A549 (cell line): ENCODE measurements at regions not wholly inside any gene's neighbourhood (a gene's known extent, or its start where the extent isn't known, plus 50 kb on each side); places are given as distances from the start of the nearest gene placed in this dataset.

Experiments used
- CBX8 ChIP-seq: fragments of 200-600 bp; sonication (generic); IDR thresholded peaks from 2 replicates; pipeline ENCODE4 v1.6.1; 2016
- CTCF ChIP-seq: fragments of >200 bp; sonication (Bioruptor Twin); formaldehyde crosslinking; IDR thresholded peaks from 3 replicates; pipeline ENCODE4 v1.5.1; 2016
- ELK1 ChIP-seq: fragments of 150-350 bp; IDR thresholded peaks from 2 replicates; pipeline ENCODE4 v1.6.1; 2014; ENCODE audit warnings: low read depth, mild to moderate bottlenecking, low read length
- FOXS1 ChIP-seq: fragments of 250-450 bp; sonication (Bioruptor Pico); IDR thresholded peaks from 2 replicates; pipeline ENCODE4 v1.5.0; 2020; ENCODE audit warnings: mild to moderate bottlenecking, moderate library complexity
- HMGXB4 ChIP-seq: fragments of 250-450 bp; sonication (Bioruptor Pico); IDR thresholded peaks from 2 replicates; pipeline ENCODE4 v1.5.0; 2021; ENCODE audit warnings: mild to moderate bottlenecking, moderate library complexity, borderline replicate concordance
- MAFK ChIP-seq: fragments of 450-650 bp; IDR thresholded peaks from 2 replicates; pipeline ENCODE4 v1.6.1; 2014; ENCODE audit not compliant: partially characterized antibody
- MAX ChIP-seq: IDR thresholded peaks from 2 replicates; pipeline ENCODE4 v1.6.1; 2012
- POLR2AphosphoS2 ChIP-seq: conservative IDR thresholded peaks from 2 replicates; pipeline ENCODE4 v1.6.1; 2012; ENCODE audit warnings: low read length, improper control_type of control experiment, inconsistent platforms
- REST ChIP-seq: fragments of 200-600 bp; sonication (generic); IDR thresholded peaks from 2 replicates; pipeline ENCODE4 v1.6.1; 2016; ENCODE audit warnings: antibody characterized with exemption, mild to moderate bottlenecking, moderate library complexity
- SMC3 ChIP-seq: fragments of >200 bp; sonication (Bioruptor Twin); formaldehyde crosslinking; IDR thresholded peaks from 3 replicates; pipeline ENCODE4 v1.6.1; 2018; ENCODE audit warnings: inconsistent platforms
- TP53 ChIP-seq: fragments of 250-450 bp; sonication (Bioruptor Pico); IDR thresholded peaks from 2 replicates; pipeline ENCODE4 v1.5.0; 2021; ENCODE audit warnings: mild to moderate bottlenecking, moderate library complexity
- ZC3H11A ChIP-seq: fragments of 450-650 bp; IDR thresholded peaks from 2 replicates; pipeline ENCODE4 v1.6.1; 2014; ENCODE audit warnings: antibody characterized with exemption, mild to moderate bottlenecking

- TF ChIP-seq MAFK = no peak
- no peak for TF ChIP-seq MAX
- TF ChIP-seq SMC3 = no peak
- no peak for TF ChIP-seq CTCF
- no peak for TF ChIP-seq POLR2AphosphoS2
- TF ChIP-seq ELK1 = no peak
- no peak for TF ChIP-seq ZC3H11A
- no peak for TF ChIP-seq REST
- TF ChIP-seq HMGXB4 (CRISPR knock-in tag) = no peak
- TF ChIP-seq TP53 (CRISPR knock-in tag) = no peak
- no peak for TF ChIP-seq CBX8
- no peak for TF ChIP-seq FOXS1
These were observed 104.4 kb downstream of the BTBD3 start for GRCh38 chr20:12022126-12022525.
